Gastroesophageal sphincter (tissue), 4 donors: ENCODE measurements at regions not wholly inside any gene's neighbourhood (a gene's known extent, or its start where the extent isn't known, plus 50 kb on each side); places are given as distances from the start of the nearest gene placed in this dataset.

ENCODE experiments used
- ATAC-seq: fragments of 150-250 bp; one replicate; pipeline ENCODE4 v1.9.1; 2016; ENCODE audit warnings: mild to moderate bottlenecking, moderate library complexity
- H3K27ac ChIP-seq, 4 donors: fragments of 200-600 bp; sonication (generic) in 3 of 4; 1 replicate in 3 of 4; 2 replicates in 1 of 4; pipeline ENCODE4 v1.5.1; 2016 to 2019
- H3K27me3 ChIP-seq: fragments of 200-600 bp; sonication (generic); one replicate; pipeline ENCODE4 v1.5.1; 2019
- H3K36me3 ChIP-seq, 2 donors: fragments of 200-600 bp; sonication (generic); one replicate each; pipeline ENCODE4 v1.5.1; 2019; ENCODE audit warnings: control low read depth in 1 of 2
- H3K4me1 ChIP-seq, 3 donors: fragments of 200-600 bp; sonication (generic); 1 replicate in 2 of 3; 2 replicates in 1 of 3; pipeline ENCODE4 v1.5.1; 2016 to 2019; ENCODE audit warnings: control low read depth in 2 of 3
- H3K4me3 ChIP-seq, 2 donors: fragments of 200-600 bp; sonication (generic); one replicate each; pipeline ENCODE4 v1.5.1; 2019; ENCODE audit warnings: mild to moderate bottlenecking in 1 of 2, moderate library complexity in 1 of 2
- H3K9me3 ChIP-seq, 3 donors: fragments of 200-600 bp; sonication (generic); one replicate each; pipeline ENCODE4 v1.5.1; 2017 to 2019; ENCODE audit warnings: control low read depth in 2 of 3
- EP300 ChIP-seq: sonication (generic); formaldehyde crosslinking; IDR thresholded peaks from one replicate; pipeline ENCODE4 v1.6.1; 2017; ENCODE audit warnings: antibody characterized with exemption, mild to moderate bottlenecking
- POLR2A ChIP-seq, 2 donors: fragments of 450-650 bp; IDR thresholded peaks; one replicate each; pipeline ENCODE4 v1.6.1; 2017; ENCODE audit warnings: antibody characterized with exemption in 2 of 2, mild to moderate bottlenecking in 2 of 2, moderate library complexity in 1 of 2
- POLR2AphosphoS5 ChIP-seq: sonication (generic); formaldehyde crosslinking; IDR thresholded peaks from one replicate; pipeline ENCODE4 v1.6.1; 2017; ENCODE audit warnings: antibody characterized with exemption
- WGBS, 2 donors: methylation state at CpG; one replicate each; pipeline ENCODE4 v1.1.5; 2018; ENCODE audit warnings: low coverage in 1 of 2; 5-methylcytosine and 5-hydroxymethylcytosine counted together
- TF ChIP-seq, protein P1 (sequence below), 4 experiments: fragments of 200-600 bp in 2 of 4; fragments of 450-650 bp in 2 of 4; sonication (generic) in 1 of 4; IDR thresholded peaks; one replicate each; pipeline ENCODE4 v1.5.1; 2017 to 2019; ENCODE audit warnings: antibody characterized with exemption in 4 of 4, mild to moderate bottlenecking in 2 of 4, moderate library complexity in 2 of 4

DNA sequence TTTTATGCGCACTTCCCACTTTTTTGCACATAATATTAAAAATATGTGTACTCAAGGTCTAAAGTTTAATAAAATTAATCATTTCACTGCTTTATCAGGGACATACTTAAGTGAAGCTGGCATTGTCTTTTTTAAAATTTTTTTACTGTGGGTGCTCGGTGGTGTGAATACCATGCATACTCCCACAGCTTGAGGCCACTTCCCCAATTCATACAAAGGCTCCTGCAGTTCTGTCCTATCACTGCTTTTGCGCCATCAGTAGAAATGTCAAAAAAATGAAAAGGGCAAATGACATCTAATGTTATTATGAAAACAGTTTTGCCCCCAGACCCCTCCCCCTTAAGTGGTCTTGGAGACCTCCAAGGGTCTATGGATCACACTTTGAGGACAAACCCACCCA, 464.1 kb upstream of the ARID1B start:
- Histone ChIP-seq H3K4me1 (no peaks in the 10 kb centered on the region), H3K27ac (no peak overlapping the region), H3K36me3 (no peaks in the 10 kb centered on the region), H3K4me3 (no peak overlapping the region), H3K9me3 (no peaks in the 10 kb centered on the region), H3K27me3 (no peaks in the 10 kb centered on the region)
- 93 to 96% methylated on average over 3 of the region's 3 CpGs for WGBS, 2 donors
- TF ChIP-seq EP300 (no peak), POLR2AphosphoS5 (no peak)
- TF ChIP-seq, protein P1, sequence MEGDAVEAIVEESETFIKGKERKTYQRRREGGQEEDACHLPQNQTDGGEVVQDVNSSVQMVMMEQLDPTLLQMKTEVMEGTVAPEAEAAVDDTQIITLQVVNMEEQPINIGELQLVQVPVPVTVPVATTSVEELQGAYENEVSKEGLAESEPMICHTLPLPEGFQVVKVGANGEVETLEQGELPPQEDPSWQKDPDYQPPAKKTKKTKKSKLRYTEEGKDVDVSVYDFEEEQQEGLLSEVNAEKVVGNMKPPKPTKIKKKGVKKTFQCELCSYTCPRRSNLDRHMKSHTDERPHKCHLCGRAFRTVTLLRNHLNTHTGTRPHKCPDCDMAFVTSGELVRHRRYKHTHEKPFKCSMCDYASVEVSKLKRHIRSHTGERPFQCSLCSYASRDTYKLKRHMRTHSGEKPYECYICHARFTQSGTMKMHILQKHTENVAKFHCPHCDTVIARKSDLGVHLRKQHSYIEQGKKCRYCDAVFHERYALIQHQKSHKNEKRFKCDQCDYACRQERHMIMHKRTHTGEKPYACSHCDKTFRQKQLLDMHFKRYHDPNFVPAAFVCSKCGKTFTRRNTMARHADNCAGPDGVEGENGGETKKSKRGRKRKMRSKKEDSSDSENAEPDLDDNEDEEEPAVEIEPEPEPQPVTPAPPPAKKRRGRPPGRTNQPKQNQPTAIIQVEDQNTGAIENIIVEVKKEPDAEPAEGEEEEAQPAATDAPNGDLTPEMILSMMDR (IDR thresholded peaks at IDR 0.05) = no peak
- ATAC-seq = no peak

DNA sequence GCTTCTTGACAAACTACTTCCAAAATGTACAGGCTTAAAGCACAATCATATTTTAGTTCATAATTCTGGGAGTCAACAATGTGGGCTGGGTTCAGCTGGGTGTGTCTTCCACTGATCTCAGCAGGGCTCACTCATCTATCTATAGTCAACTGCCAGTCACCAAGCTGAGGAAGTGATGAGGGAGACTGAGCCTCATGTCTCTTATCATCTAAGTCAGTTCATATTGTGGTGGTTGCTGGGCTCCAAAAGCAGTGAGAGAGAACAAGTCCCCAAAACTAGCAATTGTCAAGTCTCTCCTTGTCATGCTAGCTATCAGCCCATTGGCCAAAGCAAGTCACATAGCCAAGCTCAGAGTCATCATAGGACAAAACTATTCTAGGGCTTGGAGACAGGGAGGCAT, 465.9 kb upstream of the ARID1B start:
- no peak for ATAC-seq
- Histone ChIP-seq H3K27ac (no peak overlapping the region), H3K4me1 (no peaks in the 10 kb centered on the region), H3K4me3 (no peak overlapping the region), H3K27me3 (no peaks in the 10 kb centered on the region), H3K9me3 (no peaks in the 10 kb centered on the region), H3K36me3 (no peaks in the 10 kb centered on the region)
- TF ChIP-seq, protein P1 (IDR thresholded peaks at IDR 0.05) = no peak
- TF ChIP-seq POLR2AphosphoS5 = no peak
- TF ChIP-seq POLR2A (IDR thresholded peaks at IDR 0.05) = no peak
- no peak for TF ChIP-seq EP300

DNA sequence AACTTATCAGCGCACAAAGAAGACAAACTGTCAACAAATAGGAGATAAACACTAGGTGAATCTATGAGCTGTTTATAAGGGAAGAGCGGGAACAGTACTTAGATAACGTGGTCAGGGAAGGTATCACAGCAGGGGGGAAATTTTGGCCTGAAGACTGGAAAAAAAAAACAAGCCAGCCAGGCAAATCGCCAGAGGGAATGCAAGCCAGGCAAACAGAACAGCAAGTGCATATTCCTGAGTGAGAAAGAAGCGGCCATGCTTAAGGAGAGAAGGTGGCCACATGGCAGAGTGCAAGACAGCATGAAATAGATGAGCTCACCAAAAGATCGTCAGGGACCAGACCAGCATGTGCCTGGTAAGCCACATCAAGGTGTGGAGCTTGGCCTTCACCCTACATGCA, 466.5 kb upstream of the ARID1B start:
- Histone ChIP-seq H3K27ac (no peak overlapping the region), H3K4me1 (no peaks in the 10 kb centered on the region), H3K36me3 (no peaks in the 10 kb centered on the region), H3K9me3 (no peaks in the 10 kb centered on the region), H3K4me3 (no peak overlapping the region), H3K27me3 (no peaks in the 10 kb centered on the region)
- 39 to 62% methylated on average over 6 of the region's 6 CpGs for WGBS, 2 donors
- ATAC-seq = no peak
- TF ChIP-seq, protein P1 (IDR thresholded peaks at IDR 0.05) = no peak
- TF ChIP-seq POLR2A (IDR thresholded peaks at IDR 0.05) = no peak
- no peak for TF ChIP-seq POLR2AphosphoS5
- TF ChIP-seq EP300 = no peak

DNA sequence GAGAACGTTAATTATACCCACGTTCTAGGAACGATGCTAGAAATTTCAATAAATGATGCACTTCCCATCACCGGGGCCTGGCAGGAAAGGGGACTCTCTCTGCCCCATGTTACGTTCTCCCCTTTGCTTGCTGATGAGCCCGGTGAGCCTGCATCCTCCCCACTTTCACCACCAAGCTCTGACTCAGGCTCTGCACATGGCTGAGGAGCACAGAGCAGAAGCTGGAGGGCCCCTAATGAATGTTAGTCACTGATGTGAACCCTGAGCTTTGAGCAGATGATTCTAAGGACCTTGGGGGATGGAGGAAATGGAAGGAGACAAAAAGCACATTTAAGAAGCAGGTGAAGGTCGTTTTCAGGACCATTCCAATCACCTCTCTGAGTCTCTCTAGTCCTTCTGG, 468.2 kb upstream of the ARID1B start:
- WGBS, 2 donors = 73 to 79% methylated on average over 6 of the region's 7 CpGs
- Histone ChIP-seq H3K27me3 (no peaks in the 10 kb centered on the region), H3K9me3 (no peaks in the 10 kb centered on the region), H3K4me1 (no peaks in the 10 kb centered on the region), H3K4me3 (no peak overlapping the region), H3K36me3 (no peaks in the 10 kb centered on the region), H3K27ac (no peak overlapping the region)
- TF ChIP-seq POLR2A (IDR thresholded peaks at IDR 0.05) (no peak), EP300 (no peak), POLR2AphosphoS5 (no peak)
- TF ChIP-seq, protein P1 (IDR thresholded peaks at IDR 0.05) = no peak
- no peak for ATAC-seq

DNA sequence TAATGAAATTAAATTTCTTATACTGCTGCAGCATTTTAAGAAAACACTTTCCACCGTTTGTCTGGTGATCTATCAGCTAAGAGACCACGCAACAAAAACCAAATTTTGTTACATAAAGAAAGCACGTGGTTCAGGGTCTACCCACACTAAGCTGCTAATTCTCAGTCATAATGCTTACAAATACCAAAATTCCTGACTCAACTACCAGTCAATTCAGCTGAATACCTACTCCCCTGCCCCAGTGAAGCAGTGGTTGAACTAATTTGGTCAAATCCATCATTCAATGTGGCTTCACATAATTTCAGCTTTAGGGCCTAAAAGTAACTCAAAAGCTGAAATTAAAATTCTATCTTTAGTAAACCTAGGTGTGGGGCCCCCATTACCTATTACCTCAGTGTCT, 468.6 kb upstream of the ARID1B start:
- no peaks in the 10 kb centered on the region for H3K36me3 ChIP-seq

More for the DNA sequence above, 468.6 kb upstream of the ARID1B start:
- ATAC-seq = no peak
- Histone ChIP-seq H3K27ac (no peak overlapping the region), H3K4me3 (no peak overlapping the region), H3K27me3 (no peaks in the 10 kb centered on the region), H3K9me3 (no peaks in the 10 kb centered on the region), H3K4me1 (no peaks in the 10 kb centered on the region)
- no peak for TF ChIP-seq POLR2A (IDR thresholded peaks at IDR 0.05)
- TF ChIP-seq EP300 = no peak
- TF ChIP-seq, protein P1 (IDR thresholded peaks at IDR 0.05) = no peak
- no peak for TF ChIP-seq POLR2AphosphoS5
- 60 to 85% methylated on average over 3 of the region's 3 CpGs for WGBS, 2 donors
